HG02943 (cell line): ENCODE measurements at regions not wholly inside any gene's neighbourhood (a gene's known extent, or its start where the extent isn't known, plus 50 kb on each side); places are given as distances from the start of the nearest gene placed in this dataset.

ENCODE experiments used
- ATAC-seq: cut with Tn5 transposase; IDR thresholded peaks from one replicate; pipeline ENCODE4 v1.9.1; 2021; ENCODE audit warnings: mild to moderate bottlenecking, low read depth, moderate library complexity; ENCODE audit not compliant: unreplicated experiment

GRCh38 chr4:31548823-31549222 lies 828.7 kb downstream of the PCDH7 start:
- no peak for ATAC-seq

- no peak for ATAC-seq
Observed at GRCh38 chr4:31549256-31549655, 829.1 kb downstream of the PCDH7 start.

GRCh38 chr4:31557437-31557836 lies 837.3 kb downstream of the PCDH7 start:
- no peak for ATAC-seq

GRCh38 chr4:31573554-31573953 lies 853.4 kb downstream of the PCDH7 start:
- no peak for ATAC-seq

DNA sequence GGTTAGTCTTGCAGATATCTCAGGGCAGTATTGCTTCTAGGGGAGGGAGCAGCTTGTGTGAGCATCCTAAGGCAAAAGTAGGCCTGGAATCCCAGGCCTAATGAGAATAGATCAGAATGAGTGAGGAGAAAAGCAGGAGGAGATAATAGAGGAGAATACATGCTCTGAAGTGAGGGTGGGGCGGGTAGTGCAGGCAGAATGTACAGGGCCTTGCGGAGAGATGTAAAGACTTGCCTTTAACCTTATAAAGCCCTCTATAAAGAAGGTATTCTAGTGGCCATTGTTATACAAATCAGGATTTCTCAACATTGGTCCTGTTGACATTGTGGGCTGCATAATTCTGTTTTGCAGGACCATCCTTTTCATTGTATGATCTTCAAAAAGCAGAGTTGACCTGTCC lies 855.3 kb downstream of the PCDH7 start:
- no peak for ATAC-seq

- ATAC-seq: no peak
Observed at GRCh38 chr4:31580843-31581242, 860.7 kb downstream of the PCDH7 start.

- ATAC-seq: no peak
Observed at GRCh38 chr4:31585503-31585902, 865.3 kb downstream of the PCDH7 start.

DNA sequence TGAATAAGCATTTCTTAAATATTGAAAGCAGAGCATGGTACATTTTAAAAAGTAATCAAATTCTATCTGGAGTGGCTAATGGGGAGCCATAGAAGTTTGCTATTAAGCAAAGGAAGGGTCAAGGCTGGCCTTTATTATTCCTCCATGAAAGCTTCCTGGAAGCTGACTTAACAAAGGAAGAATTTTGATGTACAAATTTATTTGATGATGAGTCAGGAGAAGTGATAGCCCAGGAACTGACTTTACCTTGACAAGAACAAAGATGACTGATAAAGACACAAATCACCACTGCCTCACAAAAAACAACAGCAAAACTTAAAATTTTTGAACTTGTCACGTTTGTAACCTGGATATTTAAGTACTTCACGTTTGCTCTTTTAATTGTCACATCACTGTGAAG lies 872.1 kb downstream of the PCDH7 start:
- no peak for ATAC-seq

DNA sequence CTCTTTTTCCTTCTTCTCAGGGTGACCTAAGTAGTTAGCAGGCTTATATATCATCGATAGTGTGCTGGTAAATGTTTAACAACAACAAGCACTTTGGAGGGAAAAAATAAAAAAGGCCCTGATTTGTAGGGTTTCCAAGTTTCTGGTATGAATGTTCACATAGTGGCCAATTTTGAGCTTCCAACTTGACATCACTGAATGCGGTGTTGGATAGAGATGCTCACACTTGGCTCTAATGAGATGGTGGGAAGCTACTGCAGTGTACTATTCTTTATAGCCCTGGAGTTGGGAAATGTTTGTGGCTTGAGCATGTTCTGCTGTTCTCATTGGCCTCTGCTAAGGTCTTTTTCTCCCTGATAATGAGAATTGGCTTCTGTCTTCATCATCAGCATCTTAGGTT lies 875.3 kb downstream of the PCDH7 start:
- no peak for ATAC-seq

DNA sequence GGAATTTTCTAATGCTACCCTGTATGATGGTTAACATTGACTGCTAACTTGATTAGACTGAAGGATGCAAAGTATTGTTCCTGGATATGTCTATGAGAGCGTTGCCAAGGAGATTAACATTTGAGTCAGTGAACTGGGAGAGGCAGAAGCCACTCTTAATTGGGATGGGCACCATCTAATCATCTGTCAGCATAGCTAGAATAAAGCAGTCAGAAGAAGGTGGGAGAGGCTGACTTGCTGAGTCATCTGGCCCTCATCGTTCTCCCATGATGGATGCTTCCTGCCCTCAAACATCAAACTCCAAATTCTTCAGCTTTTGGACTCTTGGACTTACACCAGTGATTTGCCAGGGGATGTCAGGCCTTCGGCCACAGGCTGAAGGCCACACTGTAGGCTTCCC lies 878.5 kb downstream of the PCDH7 start:
- no peak for ATAC-seq

DNA sequence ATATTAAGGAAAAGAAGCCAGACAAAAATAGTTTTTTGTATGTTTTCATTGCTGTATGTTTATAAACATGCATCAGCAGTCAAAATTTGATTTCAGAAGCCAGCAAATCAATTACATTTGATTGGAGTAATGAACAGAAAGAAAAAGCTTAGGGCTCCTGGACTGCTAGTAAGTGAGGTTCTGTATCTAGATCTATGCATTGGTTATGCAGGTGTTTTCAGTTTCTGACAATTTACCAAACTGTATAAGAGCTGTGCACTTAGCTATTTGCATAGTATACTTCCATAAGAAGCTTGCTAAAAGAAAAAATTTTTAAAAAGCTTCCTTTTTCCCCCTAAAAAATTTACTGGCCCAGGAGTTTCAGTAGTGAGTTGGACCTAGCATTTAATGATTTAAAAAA lies 881.6 kb downstream of the PCDH7 start:
- ATAC-seq: no peak

DNA sequence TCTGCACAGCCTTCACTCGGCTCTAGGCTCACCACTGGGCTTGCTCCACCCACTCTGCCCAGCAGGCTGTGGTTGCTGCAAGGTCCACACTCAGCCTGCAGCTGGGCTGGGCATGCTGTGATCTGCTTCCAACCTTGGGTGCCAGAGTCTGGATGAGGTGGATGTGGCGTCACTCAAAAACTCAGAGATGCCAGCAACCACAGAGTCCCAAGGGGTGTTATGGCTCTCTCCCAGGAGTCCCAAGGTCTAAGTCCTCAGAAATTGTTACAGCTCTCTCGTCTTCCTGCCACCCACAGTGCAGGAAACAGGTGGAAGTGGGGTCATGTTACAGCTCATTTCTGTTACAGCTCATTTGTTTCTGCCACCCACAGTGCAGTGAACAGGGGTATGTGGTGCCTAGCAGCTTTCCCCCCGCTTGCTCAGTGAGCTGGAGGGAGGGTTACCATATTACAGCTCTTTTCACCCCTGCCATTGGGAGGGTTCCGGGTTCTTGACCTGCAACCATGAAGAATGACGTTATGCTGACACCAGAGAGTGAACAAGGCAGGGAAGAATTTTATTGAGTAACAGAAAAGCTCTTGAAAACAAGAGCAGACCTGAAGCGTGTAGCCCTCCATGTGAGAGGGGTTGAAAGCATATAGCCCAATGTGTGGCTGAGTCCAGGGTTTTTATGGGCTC lies 893.9 kb downstream of the PCDH7 start:
- no peak for ATAC-seq

DNA sequence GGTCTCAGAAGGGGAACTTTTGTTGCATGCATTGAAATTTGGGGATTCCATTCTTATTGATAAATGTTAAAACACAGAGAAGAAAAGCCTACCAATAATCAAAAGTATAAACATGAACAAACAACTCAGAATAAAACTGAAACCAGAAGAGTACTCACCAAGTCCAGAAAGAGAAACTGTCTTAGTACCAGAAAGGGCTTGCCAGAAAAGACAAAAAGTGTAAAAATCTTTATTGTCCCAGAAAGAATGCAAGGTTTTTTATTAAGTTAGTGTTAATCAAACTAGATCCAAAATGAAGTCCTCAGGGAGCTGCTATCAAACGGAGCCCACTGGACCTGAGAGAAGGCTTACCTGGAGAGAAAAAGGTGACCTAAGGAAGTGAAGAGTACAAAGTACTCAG lies 897.5 kb downstream of the PCDH7 start:
- ATAC-seq: no peak

DNA sequence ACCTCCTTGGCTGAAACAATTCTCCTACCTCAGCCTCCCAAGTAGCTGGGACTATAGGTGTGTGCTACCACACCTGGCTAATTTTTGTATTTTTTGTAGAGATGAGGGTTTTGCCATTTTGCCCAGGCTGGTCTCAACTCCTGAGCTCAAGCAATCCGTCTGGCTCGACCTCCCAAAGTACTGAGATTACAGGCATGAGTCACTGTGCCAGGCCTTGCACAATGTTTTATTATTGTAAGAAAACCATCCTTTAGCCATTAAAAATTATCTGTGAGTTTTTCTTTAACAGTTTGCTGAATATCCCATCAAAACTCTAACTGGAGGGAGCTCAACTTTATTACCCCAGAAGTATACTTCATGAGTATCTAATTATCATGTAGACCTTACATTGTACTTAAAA lies 900.3 kb downstream of the PCDH7 start:
- no peak for ATAC-seq

- ATAC-seq: no peak
Observed at GRCh38 chr4:31645236-31645635, 925.1 kb downstream of the PCDH7 start.

DNA sequence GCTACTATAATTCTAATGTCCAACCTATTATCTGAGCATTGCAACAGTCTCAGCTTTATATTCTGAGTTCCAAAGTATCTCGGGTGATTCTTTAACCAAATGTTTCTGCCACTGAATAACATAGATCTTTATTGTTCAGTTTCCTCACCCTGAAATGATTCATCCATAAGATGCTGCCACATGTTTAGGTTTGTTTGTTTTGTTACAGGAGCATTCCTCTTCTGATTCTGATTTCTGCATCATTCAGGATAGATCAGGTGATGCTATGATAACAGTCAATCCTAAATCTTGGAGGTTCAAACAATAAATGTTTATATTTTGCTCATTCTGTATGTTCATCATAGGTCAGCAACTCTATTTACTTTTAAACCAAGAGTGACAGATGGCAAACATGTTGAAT lies 927.6 kb downstream of the PCDH7 start:
- ATAC-seq: no peak

DNA sequence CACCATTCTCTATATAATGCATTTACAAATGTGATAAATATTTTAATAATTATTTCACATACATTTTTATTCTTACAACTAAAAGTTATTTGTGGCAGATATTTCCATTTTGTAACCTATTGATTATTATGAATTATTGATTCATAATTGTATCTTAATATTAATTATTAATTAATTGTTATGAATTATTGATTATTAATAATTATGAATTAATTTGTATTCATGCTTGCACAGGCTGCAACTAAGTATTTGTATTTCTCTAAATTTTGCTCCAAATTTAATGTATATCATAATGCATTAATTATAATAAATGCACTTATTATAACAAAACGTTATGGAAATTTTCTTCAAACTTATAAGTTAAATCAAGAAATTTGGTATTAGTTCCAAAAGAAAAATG lies 929.7 kb downstream of the PCDH7 start:
- ATAC-seq: no peak

DNA sequence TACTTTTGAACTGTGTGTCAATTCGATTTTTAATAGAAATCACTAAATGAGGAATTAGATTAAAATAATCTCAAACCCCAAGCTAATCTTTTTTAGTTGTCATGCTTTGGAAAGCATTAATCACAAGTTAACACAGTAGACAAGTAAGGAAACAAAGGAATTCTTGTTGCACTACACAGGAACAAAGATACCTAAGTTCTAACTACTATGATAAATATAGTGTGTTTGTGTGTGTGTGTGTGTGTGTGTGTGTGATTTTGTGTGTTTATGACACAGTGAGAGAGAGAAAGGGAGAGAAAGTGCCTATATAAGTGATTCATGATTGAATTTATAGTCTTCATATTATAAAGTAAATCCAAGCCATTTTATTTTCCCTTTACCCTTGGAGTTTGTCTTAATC lies 931.4 kb downstream of the PCDH7 start:
- no peak for ATAC-seq

- no peak for ATAC-seq
Observed at GRCh38 chr4:31655328-31655727, 935.2 kb downstream of the PCDH7 start.

GRCh38 chr4:31657859-31658570 lies 937.8 kb downstream of the PCDH7 start:
- no peak for ATAC-seq

- ATAC-seq: no peak
Observed at GRCh38 chr4:31660916-31661315, 940.7 kb downstream of the PCDH7 start.

GRCh38 chr4:31662951-31663350 lies 942.8 kb downstream of the PCDH7 start:
- ATAC-seq: no peak
